Lung (tissue), 11 donors: ENCODE measurements at regions not wholly inside any gene's neighbourhood (a gene's known extent, or its start where the extent isn't known, plus 50 kb on each side); places are given as distances from the start of the nearest gene placed in this dataset.
"Not testable (repeated sequence)": the region's sequence is repeated elsewhere in the genome, so short reads cannot be mapped to it uniquely, and the experiment has no call there.

Experiments
- ATAC-seq: fragments of 200-7000 bp; cut with Tn5 transposase; one replicate; pipeline ENCODE4 v1.9.1; 2020; ENCODE audit warnings: moderate number of reproducible peaks; ENCODE audit not compliant: insufficient read depth, low FRiP score
- DNase-seq, 3 donors: peaks; one replicate each; pipeline ENCODE4 v3.0.0-alpha.2; 2013 to 2017
- H3K27ac ChIP-seq, 2 donors: one replicate each; pipeline ENCODE4 v1.5.1; 2013; ENCODE audit warnings: mild to moderate bottlenecking in 2 of 2, moderate library complexity in 2 of 2, control low read depth in 1 of 2, inconsistent platforms in 1 of 2, low read depth in 1 of 2, low read length in 1 of 2
- H3K27me3 ChIP-seq, 3 donors: one replicate each; pipeline ENCODE4 v1.5.1; 2013; ENCODE audit warnings: low read length in 2 of 3; ENCODE audit not compliant: control insufficient read depth in 3 of 3, insufficient read depth in 3 of 3
- H3K36me3 ChIP-seq, 4 donors: one replicate each; pipeline ENCODE4 v1.5.1; 2013; ENCODE audit warnings: low read length in 4 of 4, mild to moderate bottlenecking in 1 of 4, moderate library complexity in 1 of 4; ENCODE audit not compliant: control insufficient read depth in 4 of 4, insufficient read depth in 4 of 4
- H3K4me1 ChIP-seq, 5 donors: one replicate each; pipeline ENCODE4 v1.5.1; 2013; ENCODE audit warnings: low read length in 5 of 5, mild to moderate bottlenecking in 2 of 5, moderate library complexity in 1 of 5; ENCODE audit not compliant: control insufficient read depth in 5 of 5, insufficient read depth in 5 of 5
- H3K4me3 ChIP-seq: one replicate; pipeline ENCODE4 v1.5.1; 2013; ENCODE audit warnings: mild to moderate bottlenecking, control low read depth, moderate library complexity
- H3K9ac ChIP-seq, 2 donors: one replicate each; pipeline ENCODE4 v1.5.1; 2013; ENCODE audit warnings: low read length in 2 of 2, control low read depth in 1 of 2; ENCODE audit not compliant: insufficient read depth in 1 of 2
- H3K9me3 ChIP-seq, 4 donors: one replicate each; pipeline ENCODE4 v1.5.1; 2013; ENCODE audit warnings: low read length in 3 of 4, mild to moderate bottlenecking in 1 of 4, moderate library complexity in 1 of 4; ENCODE audit not compliant: control insufficient read depth in 4 of 4, insufficient read depth in 3 of 4
- WGBS, 2 donors: extraction: QIAGEN DNeasy Blood & Tissue Kit; methylation state at CpG; one replicate each; pipeline ENCODE4 v1.1.7; 2013; 5-methylcytosine and 5-hydroxymethylcytosine counted together
- TF ChIP-seq, protein P1 (sequence below): IDR thresholded peaks from 2 replicates; pipeline ENCODE4 v1.5.1; 2012; ENCODE audit warnings: mild to moderate bottlenecking; ENCODE audit errors: control extremely low read depth, extremely low read depth
- donor health status: control.
- donor health status: control.
- donor health status: Bipolar disorder and iron deficiency.
- donor health status: healthy.
- donor health status: DM: yes; HTN: yes; CAD: no.

DNA sequence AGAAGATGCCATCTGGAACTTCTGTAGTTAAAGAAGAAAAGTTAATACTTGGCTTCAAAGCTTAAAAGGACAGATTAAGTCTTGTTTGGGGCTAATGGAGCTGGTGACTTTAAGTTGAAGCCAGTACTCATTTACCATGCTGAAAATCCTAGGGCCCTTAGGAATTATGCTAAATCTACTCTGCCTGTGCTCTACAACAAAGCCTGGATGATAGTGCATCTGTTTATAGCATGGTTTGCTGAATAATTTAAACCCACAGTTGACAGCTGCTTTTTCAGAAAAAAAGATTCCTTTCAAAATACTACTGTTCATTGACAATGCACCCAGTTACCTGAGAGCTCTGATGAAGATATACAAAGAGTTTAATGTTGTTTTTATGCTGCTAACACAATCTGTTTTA is 393.5 kb downstream of the MAT2B start:
- TF ChIP-seq, protein P1, sequence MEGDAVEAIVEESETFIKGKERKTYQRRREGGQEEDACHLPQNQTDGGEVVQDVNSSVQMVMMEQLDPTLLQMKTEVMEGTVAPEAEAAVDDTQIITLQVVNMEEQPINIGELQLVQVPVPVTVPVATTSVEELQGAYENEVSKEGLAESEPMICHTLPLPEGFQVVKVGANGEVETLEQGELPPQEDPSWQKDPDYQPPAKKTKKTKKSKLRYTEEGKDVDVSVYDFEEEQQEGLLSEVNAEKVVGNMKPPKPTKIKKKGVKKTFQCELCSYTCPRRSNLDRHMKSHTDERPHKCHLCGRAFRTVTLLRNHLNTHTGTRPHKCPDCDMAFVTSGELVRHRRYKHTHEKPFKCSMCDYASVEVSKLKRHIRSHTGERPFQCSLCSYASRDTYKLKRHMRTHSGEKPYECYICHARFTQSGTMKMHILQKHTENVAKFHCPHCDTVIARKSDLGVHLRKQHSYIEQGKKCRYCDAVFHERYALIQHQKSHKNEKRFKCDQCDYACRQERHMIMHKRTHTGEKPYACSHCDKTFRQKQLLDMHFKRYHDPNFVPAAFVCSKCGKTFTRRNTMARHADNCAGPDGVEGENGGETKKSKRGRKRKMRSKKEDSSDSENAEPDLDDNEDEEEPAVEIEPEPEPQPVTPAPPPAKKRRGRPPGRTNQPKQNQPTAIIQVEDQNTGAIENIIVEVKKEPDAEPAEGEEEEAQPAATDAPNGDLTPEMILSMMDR, result no peak
- ATAC-seq (no peak), DNase-seq (no peak)
- no peaks in the 10 kb centered on the region for H3K27me3 ChIP-seq
- H3K4me1 ChIP-seq, result no peaks in the 10 kb centered on the region
- H3K4me3 ChIP-seq, result no peak overlapping the region
- H3K9me3 ChIP-seq, result peaks cover 0 to 2% (median 0%) of the 10 kb centered on the region in 4 donors
- no peak overlapping the region for H3K9ac ChIP-seq
- no peak overlapping the region for H3K27ac ChIP-seq
- H3K36me3 ChIP-seq, result no peaks in the 10 kb centered on the region

DNA sequence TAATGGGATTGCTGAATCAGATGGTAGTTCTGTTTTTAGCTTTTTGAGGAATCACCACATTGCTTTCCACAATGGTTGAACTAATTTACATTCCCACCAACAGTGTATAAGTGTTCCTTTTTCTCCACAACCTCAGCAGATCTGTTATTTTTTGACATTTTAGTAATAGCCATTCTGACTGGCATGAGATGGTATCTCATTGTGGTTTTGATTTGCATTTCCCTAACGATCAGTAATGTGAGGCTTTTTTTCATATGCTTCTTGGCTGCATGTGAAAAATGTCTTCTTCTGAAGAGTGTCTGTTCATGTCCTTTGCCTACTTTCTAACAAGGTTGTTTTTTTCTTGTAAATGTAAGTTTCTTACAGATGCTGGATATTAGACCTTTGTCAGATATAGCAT is 402.4 kb downstream of the MAT2B start:
- H3K9me3 ChIP-seq, DNase-seq, H3K27ac ChIP-seq, H3K36me3 ChIP-seq, H3K27me3 ChIP-seq, H3K4me1 ChIP-seq, ATAC-seq, H3K4me3 ChIP-seq, H3K9ac ChIP-seq: not testable (repeated sequence)
- WGBS, 2 donors, result 32 to 55% methylated on average over 1 of the region's 1 CpG

DNA sequence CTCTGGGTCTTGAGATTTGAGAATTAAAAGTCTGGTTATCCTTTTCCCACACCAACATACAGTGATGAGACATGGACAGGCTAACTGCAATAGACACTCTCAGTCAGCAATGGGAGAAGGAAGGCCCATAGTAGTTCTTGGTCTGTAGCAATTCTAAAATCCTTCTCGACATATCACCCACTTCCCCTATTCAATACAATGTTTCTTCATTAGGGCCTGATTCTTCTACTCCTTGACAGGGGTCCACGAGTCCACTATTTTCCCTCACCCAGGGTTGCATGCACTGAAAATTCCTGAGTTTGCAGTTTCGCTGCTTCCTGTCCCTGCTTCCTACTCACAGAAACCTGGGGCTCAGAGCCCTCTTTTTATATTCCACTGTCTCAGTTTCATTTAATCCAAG is 402.8 kb downstream of the MAT2B start:
- H3K9ac ChIP-seq, result no peak overlapping the region

DNA sequence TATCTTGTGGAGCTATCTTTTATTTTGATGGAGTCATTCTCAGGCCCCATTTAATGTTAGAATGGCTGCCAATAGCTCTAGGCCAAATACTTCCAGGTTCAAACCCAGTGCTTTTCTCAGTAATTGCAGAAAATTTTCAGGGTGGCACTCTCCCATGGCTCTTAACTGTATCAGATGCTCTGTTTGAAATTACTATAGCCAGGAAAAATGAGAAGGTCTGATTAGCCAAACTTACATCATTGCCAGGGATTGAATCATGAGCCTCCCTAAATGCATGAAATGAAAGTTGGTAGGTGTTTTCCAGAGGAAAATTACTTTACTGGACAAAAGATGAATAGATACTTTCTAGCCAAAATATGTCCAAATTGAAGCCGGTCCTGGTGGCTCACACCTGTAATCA is 404.8 kb downstream of the MAT2B start:
- H3K27ac ChIP-seq, result no peak overlapping the region
- no peak overlapping the region for H3K9ac ChIP-seq
- ATAC-seq, result no peak
- H3K36me3 ChIP-seq, result no peaks in the 10 kb centered on the region
- H3K27me3 ChIP-seq, result no peaks in the 10 kb centered on the region
- no peaks in the 10 kb centered on the region for H3K9me3 ChIP-seq
- H3K4me3 ChIP-seq, result no peak overlapping the region
- TF ChIP-seq, protein P1, result no peak
- no peak for DNase-seq
- H3K4me1 ChIP-seq, result no peaks in the 10 kb centered on the region
- 96 to 100% methylated on average over 1 of the region's 1 CpG for WGBS, 2 donors

More for the DNA sequence above, 402.8 kb downstream of the MAT2B start:
- H3K4me3 ChIP-seq, result no peak overlapping the region
- H3K36me3 ChIP-seq, result no peaks in the 10 kb centered on the region
- no peak for ATAC-seq
- WGBS, 2 donors, result 40 to 55% methylated on average over 3 of the region's 3 CpGs
- DNase-seq, result no peak
- no peak overlapping the region for H3K27ac ChIP-seq
- no peaks in the 10 kb centered on the region for H3K4me1 ChIP-seq
- TF ChIP-seq, protein P1, result no peak
- H3K9me3 ChIP-seq, result no peaks in the 10 kb centered on the region
- no peaks in the 10 kb centered on the region for H3K27me3 ChIP-seq
